GM18868 (cell line): ENCODE measurements at regions not wholly inside any gene's neighbourhood (a gene's known extent, or its start where the extent isn't known, plus 50 kb on each side); places are given as distances from the start of the nearest gene placed in this dataset.
"Not testable (repeated sequence)": the region's sequence is repeated elsewhere in the genome, so short reads cannot be mapped to it uniquely, and the experiment has no call there.

Source experiments
- ATAC-seq: cut with Tn5 transposase; IDR thresholded peaks from one replicate; pipeline ENCODE4 v1.9.1; 2021; ENCODE audit warnings: mild to moderate bottlenecking, moderate library complexity; ENCODE audit not compliant: unreplicated experiment

DNA sequence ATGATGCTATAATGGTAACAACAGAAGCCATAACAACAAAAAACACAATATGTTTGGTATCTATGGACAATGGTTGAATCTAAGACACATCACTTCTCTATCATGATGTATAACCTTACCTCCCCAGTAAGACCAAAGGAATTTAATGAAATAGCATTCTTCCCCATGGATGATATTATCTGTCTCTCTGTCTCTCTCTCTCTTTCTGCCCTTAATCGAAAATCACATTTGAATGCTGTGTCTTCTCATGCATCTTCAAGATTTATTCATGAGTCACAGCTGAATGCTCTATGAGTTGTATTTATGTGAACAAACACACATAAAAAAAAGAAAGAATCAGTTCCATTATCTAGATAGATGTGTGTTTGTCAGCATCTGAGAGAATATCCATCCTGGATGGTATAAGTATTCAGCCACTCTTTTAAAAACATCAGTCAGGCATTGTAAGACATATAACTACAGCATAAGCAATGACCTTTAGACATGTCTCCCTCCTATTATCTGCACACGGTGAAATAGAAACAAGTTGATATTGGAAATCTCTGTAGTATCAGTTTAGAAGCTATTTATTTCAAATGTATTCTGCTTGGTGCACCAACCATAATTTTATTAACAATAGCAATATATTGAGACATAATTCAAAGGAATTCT is 433.3 kb downstream of the TOX3 start:
- no peak for ATAC-seq

DNA sequence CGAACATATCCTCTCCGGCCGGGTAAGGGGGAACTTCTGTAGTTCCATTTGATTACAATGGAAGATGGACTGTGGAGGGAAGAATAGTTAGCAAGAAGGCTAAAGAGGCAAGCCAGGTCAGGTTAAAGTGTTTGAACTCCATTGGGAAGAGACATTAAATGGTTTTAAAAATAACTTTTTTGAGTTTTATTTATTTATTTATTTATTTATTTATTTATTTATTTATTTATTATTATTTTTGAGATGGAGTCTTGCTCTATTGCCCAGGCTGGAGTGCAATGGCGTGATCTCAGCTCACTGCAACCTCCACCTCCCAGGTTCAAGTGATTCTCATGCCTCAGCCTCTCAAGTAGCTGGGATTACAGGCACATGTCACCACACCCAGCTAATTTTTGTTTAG is 441.9 kb downstream of the TOX3 start:
- ATAC-seq, result not testable (repeated sequence)

DNA sequence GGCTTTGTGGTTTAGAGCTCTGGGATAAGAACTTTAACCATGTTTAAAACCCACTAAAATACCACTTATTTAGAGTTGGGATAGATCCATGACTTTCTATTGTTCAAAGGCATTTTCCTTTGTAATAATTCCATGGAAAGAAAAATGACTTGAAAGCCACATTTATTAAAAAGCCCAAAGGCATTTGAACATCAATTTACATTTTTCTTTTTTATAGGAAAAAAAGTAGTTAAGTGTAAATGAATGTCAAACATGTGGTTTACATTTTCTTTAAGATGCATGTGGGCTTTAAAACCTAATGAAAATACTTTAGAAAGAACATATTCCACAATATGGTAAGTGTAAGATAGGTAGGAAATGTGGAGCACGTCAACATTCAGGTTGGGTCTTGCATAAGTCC is 443.2 kb downstream of the TOX3 start:
- ATAC-seq, result no peak

DNA sequence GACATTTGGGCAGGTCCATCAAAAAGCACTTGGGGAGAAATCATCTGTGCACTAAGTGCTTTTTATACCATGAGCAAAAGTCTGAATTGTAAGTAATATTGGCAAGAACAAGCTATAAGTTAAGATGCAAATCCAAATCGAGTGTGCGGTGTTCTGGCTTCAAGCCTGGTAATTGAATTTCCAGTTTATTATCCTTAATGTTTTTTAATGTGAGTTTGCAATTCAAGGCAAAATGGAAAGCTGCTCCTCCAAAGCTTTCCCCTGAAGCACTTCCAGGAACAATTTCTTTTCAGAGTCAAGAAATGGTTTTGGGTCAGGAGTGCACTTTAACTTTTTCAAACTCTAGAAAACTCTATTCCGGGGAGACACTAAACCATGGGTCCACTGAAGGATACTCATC is 445.7 kb downstream of the TOX3 start:
- no peak for ATAC-seq

DNA sequence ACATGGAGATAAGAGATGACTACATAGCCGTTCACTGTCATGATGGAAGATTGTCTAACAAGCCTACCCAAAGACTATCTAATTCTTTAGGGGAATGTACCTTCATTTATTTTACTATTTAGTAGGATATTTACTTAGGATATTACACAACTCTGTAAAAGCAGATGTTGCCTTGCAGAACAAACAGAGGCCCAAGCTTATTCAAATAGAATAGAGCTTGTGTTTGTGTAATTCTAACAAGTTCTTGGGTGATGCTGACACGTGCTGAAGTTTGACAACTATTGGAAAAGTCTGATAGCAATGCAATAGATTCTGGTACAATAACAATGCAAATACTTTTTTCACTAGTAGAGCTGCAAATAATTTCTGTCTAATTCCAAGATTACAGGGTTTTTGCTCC is 447.6 kb downstream of the TOX3 start:
- ATAC-seq, result no peak

DNA sequence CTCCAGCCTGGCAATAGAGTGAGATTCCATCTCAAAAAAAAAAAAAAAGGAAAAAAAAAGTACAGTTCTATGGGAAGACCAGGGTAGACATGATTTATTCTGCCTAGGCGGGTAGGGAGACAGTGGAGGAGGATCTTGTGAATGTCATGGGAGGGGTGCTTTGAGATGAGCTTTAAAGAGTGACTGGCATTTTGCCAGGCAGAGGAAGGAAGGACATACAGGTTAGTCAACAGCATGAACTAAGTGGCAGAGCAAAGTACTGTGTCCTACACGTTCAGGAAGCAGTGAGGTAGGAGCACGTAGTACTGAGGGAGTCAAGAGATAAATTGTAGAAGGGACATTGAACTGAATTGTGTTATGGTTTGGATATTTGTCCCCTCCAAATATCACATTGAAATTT is 451.5 kb downstream of the TOX3 start:
- ATAC-seq, result no peak

DNA sequence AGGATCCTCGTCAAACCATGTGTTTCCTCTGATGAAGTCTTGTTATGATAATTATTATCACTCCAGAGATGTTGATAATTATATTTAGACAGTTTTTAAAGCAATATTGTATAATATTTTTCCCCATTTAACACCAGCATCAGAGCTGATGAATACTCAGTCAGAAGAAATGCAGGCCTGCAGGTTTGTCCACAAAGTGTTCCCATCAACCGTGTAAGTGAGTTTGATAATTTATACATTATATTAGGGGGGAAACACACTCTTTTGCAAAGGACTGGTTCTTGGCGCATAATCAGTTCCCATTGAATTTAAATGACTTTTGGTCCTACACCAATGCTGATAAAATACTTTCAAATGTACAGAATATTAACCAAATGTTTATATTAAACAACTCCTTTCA is 454.8 kb downstream of the TOX3 start:
- no peak for ATAC-seq

DNA sequence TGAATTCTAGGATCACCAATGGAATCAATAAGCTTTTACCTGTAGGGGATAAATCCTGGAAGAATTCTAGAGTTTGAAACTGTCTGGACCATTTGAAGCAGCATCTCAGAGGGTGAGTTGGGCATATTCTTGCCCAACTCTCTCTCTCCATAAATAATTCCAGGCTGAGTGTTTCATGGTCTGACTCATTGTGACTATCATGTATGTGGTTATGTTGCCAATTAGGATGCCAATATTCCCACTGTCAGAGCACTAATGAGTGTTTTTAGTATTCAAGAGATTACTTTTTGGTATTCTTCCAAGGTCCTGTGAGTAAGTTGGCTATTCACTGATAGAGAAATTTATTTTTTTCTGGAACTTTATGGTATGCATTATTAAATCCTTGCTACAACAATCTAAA is 456.9 kb downstream of the TOX3 start:
- no peak for ATAC-seq

DNA sequence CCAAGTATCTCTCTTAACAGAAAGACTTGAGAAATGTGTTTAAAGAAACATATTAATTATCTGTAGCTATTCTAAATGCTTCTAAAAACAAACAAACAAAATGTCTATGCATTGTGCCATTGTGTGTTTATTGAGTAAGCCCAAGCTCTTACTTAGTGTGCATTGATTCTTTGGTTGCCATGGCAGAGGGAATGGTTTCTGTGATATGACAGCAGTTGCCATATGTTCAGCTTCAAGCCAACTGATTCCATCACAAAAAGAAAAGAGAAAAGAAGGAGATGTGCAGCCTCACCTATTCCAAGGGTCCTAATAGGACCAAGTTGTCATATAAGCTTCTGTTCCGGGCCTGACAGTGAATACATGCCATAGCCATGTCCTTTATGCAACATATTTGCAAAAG is 457.5 kb downstream of the TOX3 start:
- ATAC-seq, result no peak

DNA sequence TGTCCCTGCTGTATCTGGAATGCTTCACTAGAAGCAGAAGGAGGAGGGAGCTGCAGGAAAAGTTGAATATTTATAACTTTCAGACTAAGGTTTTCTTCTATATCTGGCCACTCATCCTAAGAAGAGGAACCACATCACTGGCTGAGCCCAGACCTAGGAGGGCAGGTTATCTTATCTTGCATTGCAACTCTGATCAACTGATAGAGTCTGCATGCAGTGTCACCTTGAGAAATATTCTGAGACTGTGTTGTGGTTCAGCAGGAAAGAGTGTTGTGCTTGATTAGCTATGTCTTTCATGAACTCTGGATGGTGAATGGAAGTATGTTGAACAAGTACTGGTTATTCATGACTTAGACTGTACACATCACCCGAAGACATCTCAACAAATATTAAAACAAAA is 460.0 kb downstream of the TOX3 start:
- no peak for ATAC-seq

DNA sequence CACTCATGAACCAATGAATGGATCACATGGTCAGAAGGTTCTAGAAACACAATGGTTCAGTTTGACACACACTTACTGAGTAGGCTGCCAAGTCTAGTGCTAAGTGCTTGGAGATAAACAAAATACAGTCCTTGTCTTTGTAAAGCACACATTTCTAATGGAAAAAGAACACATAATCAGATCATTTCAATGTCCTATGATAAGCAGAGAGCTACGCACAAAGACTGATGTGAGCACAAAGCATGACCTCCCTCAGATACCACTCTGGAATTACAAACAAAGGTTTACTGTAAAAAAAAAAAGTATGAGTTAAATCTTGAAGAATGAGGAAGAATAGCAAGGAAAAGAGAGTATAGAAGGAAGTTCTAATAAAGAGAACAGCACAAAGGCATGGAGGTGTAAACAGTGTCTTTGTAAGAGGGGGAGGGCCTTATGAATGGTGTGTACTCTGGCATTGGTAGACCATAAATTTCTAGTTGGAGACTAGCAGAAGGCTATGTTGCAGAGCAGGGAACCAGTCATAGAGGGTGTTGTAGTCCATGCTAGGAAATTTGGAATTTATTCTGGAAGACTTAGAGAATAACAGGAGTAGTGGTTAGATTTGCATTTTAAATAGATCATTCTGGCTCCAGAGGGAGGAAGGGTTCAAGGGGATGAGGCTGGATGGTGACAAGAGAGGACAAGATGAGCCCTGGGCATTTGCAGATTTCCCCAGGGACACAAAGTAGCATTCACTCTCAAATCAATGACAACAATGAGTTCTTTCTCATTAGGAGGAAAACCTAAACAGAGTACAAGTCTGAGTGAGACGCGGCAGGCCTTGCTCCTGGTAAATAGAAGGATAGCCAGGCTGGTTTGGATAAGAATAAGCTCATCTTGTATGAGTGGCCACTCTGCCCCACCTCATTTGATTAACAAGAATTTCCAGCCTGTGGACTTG is 468.0 kb downstream of the TOX3 start:
- no peak for ATAC-seq

DNA sequence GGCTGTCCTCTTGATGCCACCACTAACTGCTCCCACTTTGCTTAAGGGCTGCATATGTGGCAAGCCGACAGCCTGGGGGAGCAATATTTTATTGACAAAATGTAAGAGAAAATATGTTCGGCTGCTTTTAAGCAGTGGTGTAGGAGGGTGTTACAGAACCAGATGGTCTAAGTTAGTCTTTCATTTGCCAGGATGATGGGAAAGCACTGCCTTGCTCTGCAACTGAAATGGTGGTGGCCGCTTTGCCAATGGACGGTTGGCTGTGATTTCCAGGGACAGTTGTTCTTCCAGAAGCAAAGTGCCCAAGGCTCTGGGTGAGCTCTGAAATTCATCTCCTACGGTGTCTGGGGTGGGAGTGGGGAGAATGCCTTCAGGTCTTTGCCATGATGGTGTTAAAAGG is 469.3 kb downstream of the TOX3 start:
- no peak for ATAC-seq

DNA sequence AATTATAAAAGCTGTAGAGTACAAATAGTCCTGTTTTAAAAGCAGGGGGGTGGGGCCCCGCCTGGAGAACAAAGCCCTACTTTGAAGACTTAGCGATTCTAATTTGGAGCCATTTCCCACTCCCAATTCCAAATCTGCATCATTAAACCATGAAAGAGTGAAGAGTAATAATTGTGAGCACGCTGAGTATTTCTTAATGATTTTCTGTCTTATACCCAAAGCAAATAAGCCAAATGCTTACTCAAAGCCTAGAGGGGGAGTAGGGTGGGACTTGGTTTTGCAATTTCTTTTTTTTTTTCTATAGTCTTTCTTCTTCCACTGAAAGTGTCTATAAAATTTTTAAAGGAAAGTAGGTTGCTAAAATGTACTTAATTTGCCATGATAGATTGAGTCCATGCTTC is 470.1 kb downstream of the TOX3 start:
- ATAC-seq, result no peak

DNA sequence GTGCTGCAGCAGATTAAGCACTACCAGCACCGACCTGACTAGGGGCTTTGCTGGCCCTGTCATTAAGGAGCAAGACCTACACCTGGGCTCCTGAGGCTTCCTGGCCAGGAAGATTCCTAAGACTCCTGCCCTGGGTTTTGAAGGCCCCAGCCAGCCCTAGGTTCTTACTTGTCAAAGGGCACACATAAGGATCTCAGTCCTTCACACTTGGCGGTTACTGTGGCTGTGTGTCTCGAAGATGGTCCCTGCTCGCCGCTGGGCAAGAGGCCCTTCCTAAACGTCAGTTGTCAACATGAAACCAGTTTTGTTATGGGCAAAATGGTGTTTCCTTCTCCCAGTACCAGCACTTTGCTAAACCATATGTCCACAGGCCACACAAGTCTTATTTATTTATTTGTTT is 470.6 kb downstream of the TOX3 start:
- ATAC-seq, result no peak

DNA sequence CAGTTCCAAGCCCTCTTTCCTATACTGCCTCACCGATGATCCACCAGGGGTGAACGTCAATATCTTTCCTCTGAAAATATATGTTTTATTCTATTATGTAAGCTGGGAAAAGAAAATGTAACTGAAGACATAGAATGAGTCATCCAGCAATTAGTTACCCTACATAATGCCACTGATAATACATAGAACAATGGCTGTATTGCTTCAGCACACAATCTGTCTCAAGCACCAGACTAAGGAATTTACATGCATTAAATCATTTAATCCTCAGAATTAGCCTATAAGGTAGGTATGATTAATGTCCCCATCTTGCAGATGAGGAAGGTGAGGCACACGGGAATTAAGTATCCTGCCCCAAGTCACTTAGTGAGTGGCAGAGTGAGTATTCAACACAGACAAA is 472.8 kb downstream of the TOX3 start:
- no peak for ATAC-seq

DNA sequence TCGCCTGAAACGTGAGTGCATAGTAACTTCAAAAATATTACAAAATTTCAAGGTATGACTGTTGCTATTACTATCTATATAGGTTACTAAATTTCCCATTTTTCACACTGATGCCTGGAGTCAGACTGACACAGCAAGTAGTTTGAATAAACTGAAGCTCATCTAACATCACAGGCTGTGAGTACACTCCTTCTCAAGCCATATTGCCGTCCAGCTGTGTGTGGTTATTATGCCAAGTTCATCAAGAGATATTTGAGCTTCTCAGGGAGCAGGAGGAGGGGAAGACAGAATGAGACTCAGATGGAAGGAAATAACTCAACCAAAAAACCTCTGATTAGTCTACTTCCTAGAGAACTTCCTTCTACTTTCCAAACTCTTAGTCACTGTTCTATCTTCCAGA is 473.9 kb downstream of the TOX3 start:
- no peak for ATAC-seq

DNA sequence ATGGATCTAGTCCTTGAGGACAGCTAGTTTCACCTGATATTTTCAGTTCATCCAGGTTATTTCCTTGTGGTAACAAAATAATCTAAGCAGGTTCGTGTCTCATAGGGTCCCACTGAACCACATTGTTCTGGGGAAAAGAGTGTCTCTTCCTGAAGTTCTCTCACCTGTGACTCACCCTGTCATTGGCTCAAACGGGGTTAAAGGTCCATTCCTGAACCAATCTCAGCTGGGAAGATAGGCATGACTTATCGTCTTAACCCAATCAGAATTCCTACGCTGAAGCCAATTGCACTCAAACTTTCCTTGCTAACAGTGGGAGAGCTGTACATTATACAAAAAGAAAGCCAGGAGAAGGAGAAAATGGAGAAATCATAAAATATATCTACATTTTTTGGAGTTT is 475.8 kb downstream of the TOX3 start:
- no peak for ATAC-seq

DNA sequence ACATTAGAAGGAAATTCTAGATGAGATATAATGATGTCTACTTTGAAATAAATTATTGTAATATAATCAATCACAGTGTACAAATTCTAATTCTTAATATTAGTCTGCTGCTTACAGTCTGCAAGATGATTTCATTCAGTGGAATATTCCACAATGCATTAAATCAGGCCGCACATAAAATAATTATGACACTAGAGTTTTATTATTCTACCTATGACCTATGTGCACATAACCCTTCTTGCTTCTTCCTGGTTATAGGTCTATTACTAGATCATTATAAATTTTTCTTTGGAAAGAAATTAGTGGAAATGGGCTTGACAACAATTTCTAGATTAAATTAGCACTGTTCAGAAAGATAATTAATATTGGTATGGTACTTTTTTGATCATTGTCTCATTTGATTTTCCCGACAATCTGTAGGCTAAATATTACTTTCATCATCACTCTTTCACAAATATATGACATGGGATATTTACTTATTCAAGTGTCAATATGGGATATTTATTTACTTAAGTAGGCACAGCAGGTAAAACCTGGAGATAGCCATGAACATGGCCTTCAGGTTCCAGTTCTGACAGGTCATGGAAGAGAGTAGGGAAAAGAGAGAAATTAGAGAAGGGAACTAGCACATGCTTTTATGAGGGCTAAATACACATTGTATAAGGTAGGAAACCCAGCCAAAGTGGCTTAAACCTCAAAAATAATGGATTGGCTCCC is 476.4 kb downstream of the TOX3 start:
- ATAC-seq, result no peak

DNA sequence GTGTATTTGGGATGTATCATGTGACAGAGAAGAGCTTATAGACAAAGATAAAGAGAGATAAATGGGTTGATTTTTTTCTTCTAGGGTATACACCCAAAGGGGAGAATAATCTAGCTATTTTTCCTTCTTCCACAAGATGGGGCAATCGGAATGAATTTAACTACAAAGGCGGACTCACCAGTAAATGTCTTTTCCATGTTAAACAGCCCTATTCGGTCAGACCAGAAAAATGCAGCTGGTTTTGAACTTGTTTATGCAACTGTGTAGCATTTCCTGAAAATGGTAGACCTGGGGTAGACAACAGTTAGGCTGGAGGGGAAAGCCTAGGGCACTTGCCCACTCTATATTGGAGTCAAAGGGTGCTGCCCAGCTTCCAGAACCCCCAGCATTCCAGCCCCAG is 477.1 kb downstream of the TOX3 start:
- ATAC-seq, result no peak

DNA sequence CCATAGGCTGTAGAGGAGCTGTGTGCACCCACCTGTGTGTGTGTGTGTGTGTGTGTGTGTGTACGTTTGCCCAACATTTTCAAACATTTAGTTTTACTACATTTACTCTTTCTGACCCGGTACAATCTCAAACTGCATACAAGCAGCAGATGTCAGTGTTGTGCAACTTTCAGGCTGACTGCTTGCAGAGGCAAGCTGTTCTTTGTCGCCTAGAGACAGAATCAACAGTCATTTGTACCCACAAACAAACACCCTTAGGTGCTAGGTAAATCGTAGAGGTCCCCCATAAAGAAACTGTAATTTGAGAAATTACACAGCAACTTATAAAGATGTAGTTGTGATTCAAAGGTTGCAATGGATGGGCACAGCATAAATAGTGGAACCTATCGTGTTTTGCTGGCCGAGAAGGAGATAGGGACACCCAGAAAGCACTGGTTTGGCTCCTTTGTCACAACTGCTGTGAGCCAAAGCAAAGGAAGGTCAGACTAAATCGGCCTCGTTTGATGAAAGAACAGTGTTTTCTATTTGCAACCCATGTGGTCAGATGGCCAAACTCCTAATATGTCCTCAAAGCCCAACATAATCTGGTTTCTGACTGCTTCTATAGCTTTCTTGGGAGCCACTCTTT is 478.4 kb downstream of the TOX3 start:
- ATAC-seq, result no peak

DNA sequence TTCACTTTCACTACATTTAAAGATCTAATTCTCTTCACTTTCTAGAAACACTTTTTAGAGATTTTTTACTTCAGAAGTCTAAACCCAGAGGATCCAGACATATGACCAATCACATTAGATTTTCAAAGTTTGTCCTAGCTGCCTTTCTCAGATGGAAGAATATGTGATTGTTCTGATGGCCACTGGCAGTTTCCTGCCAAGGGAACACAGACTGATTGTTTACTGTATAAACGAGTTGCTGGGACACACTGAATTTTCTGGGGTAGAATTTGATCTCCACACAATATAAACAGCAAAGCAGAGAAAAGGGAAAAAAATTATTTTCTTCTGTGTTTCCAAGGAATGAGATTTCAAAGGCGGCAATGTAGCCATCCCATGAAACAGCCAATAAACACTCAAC is 480.0 kb downstream of the TOX3 start:
- ATAC-seq, result no peak
